GM21737 (cell line): ENCODE measurements at regions not wholly inside any gene's neighbourhood (a gene's known extent, or its start where the extent isn't known, plus 50 kb on each side); places are given as distances from the start of the nearest gene placed in this dataset.
"Not testable (repeated sequence)": the region's sequence is repeated elsewhere in the genome, so short reads cannot be mapped to it uniquely, and the experiment has no call there.

Experiments
- ATAC-seq: cut with Tn5 transposase; IDR thresholded peaks from one replicate; pipeline ENCODE4 v1.9.1; 2021; ENCODE audit warnings: mild to moderate bottlenecking, moderate library complexity; ENCODE audit not compliant: unreplicated experiment

DNA sequence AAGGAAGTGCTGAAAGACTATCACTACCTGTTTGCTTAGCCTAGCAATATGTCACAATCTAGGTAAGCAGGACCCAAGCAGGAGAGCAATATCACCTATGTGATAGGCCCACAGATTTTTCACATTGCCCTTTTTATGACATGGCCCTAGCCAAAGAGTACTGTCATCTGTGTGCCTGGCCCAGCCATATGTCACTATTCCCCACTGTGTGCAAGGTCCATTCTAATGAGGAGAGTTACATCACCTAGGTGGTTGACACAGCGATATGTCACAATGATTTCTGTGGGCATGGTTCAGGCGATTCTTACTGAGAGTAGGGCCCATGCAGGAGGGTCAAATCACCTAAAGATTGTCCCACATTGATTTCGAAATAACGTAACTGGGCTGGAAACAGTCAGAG lies 967.7 kb upstream of the AMELY start:
- ATAC-seq: no peak

DNA sequence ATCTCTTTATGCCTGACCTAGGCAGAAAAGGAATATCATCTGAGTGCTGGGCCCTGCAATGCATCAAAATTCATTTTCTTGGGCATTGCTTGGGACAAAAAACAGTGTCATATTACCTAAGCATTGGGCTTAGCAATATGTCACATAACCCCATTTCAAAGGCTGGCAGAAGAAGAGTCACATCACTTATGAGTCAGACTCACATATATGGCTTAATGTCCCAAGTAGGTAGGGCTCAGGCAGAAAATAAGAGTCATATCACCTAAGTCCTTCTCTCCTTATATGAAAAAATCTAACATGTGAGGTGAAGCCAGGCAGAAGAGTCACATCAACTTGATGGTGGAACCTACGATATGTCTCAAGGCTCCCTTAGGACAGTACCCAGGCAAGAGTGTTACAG lies 967.2 kb upstream of the AMELY start:
- ATAC-seq: no peak

DNA sequence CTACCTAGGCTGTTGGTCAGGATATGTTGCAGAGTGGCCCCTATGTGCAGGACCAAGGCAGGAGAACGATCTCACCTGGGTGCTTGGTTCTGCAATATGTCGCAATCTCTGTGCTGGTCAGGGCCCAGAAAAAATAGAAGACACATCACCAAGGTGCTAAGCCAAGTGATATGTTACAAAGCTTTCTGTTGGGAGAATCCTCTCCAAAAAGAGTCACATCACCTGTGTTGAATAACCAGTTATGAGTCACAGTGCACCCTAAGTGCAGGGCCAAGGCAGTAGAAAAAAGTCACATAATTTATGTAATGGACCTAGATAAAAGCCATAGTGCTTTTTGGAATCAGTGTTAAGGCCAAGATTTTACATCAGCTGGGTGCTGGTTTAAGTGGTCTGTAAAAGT lies 965.9 kb upstream of the AMELY start:
- ATAC-seq: no peak

DNA sequence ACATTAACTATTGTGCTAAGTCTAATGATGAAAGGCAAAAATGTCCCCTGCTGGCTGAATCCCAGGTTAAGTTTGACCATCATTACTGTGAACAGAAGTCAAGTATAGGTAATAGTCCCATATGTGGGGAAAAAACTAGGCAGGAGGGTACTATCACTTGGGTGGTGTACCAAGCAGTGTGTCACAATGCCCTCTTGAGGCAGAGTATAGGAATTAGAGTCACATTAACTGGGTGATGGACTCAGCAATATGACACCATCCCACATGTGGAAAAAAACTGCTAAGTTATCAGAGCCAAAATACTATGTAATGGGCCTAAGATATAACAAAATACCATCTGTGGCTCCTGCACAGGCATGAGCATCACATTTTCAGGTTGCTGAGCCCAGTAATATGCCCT lies 962.5 kb upstream of the AMELY start:
- ATAC-seq: no peak

DNA sequence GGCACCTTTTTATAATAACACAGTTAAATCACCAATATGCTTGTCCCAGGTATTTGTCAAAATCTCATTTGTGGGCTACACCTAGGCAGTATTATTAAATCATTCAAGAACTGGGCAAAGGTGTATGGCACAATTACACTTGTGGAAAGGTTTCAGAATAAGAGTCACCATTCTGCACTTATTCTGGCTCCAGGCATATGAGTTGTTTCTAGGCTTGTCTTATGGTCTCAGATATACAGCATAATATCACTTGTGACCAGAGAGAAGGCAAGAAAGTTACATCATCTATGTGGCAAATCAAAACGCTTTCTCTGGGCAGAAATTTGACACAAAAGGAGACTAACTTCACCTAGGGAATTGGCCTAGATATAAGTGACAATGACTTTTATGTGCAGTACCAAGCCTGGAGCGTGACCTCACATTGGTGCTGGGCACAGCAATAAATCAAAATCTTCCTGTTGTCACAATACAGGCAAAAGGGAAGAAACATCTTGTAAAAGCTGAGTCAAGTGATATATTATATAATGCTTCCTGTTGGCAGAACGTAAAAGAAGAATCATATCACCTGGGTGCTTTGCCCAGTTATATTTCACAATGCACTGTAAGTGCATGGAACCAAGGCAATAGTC lies 959.9 kb upstream of the AMELY start:
- ATAC-seq: no peak

DNA sequence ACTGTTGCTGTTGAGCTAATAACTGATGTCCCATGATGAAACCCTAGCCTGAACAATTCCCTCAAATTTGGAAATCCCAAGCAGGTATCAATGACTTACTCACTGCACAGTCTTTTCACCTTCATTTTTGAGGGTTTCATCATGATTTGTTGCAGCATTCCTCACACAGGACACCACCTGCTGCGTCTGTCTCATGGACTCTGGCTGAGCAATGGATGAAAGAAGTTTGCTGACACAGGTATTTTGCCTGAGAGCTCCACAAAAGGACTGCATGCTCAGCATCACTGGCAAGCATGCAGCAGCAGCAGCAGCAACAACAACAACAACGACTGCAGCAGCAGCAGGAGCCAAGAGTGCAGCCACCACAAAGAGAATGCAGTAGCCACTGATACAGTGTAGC lies 955.4 kb upstream of the AMELY start:
- no peak for ATAC-seq

DNA sequence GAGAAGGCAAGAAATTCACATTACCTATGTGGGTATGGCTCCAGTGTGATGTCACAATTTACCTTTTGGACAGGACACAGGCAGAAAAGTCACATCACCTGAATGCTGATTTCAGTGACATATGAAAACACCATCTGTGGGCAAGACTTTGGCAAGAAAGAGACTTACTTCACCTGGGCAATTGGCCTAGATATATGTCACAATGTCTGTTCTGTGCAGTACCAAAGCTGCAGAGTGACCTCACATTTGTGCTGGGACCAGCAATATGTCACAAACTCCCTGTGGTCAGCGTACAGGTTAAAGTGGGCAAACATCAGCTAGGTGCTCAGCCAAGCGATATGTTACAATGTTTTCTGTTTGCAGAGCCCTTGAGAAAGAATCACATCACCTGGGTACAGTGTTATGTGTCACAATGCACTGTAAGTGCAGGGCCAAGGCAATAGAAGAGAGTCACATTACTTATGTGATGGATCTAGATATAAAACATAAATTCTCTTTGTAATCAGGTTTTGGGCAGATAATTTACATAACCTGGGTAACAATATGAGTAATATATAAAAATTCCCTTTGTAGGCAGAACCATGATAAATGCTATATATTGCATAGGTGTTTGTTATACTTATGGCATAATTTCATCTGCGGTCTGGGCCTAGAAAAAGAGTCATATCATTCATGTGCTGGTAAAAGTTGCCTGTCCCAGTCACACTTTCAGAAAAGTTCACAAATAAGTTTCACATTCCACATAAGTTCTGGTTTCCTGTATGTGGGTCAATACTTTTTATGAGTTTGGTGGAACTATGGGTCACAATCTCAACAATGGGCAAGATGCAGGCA lies 949.4 kb upstream of the AMELY start:
- ATAC-seq: no peak

DNA sequence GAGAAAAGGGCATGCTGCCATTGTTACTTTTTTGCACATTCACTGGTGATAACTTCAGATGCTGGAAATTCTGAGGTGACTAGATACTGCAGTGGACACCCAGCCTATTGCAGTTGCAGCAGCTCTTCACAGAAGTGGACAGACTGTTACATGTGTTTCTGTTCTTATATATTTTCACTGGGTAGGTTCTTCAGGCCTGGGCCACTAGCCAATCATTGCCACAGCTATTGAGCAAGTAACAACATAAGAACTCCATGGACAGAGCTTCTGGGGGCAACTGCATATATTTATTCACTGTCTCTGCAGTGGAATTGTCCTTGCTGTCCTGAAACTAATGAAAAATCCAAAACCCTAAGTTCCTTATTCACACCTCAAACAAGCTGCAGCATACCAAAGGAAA lies 938.6 kb upstream of the AMELY start:
- no peak for ATAC-seq

DNA sequence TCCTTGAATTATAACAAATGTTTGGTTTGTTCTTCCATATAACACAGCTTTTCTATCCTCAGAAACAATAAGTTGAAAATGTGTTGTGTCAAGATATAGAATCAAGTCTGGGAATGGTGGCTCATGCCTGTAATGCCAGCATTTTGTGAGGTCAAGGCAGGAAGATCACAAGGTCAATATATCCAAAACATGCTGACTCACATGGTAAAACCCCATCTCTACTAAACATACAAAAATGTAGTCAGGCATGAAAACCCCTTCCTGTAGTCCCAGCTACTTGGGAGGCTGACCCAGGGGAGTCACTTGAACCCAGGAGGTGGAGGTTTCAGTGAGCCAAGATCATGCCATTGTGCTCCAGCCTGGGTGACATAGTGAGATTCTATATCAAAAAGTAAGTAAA lies 934.2 kb upstream of the AMELY start:
- ATAC-seq: no peak

DNA sequence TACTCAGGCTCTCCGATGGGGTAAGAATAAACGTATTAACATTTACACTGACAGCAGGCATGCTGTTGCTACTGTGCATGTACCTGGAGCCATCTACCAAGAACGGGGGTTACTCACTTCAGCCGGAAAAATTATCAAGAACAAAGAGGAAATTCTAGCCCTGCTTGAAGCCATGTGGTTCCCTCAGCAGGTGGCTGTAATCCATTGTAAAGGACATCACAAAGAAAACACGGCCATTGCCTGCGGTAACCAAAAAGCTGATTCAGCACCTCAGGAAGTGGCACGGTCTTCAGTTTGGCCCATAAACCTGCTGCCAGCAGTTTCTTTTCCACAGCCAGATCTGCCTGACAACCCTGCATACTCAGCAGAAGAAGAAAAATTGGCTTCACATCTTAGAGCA lies 925.5 kb upstream of the AMELY start:
- no peak for ATAC-seq

DNA sequence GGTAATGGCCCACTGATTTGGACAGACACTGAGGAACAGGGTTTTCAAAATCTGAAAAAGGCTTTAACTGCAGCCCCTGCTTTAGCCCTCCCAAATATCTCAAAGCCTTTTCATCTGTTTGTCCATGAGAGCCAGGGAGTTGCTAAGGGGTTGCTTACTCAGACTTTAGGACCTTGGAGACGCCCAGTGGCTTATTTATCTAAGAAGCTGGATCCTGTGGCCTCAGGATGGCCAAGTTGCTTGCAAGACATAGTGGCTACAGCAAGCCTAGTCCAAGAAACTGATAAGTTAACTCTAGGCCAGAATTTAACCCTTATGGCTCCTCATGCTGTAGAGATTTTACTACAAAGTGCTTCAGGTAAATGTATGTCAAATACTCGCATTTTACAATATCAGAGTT lies 924.8 kb upstream of the AMELY start:
- ATAC-seq: no peak

DNA sequence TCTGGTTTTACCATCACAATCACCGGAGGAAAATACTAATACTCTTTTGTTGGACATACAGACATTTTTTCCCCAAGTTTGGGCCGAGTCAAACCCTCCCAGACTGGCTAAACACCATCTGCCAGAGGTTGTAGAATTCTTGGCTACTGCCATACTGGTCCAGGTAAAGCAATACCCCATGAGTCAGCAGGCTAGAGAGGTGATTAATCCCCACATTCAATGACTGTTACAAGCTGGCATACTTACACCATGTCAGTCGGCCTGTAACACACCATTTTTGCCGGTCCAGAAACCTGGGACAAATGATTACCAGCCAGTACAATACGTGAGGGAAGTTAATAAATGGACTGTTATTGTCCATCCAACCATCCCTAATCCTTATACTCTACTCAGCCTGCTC lies 923.9 kb upstream of the AMELY start:
- no peak for ATAC-seq

DNA sequence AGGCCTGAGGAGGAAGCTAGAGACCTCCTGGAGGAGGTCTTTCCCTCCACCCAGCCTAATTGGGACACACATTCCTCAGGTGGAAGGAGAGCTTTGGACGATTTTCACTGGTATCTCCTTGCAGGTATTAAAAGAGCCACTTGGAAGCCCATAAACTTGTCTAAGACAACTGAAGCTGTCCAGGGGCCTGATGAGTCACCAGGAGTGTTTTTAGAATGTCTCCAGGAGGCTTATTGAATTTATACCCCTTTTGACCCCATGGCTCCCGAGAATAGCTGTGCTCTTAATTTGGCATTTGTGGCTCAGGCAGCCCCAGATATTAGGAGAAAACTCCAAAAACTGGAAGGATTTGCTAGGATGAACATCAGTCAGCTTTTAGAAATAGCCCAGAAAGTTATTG lies 922.7 kb upstream of the AMELY start:
- ATAC-seq: no peak

DNA sequence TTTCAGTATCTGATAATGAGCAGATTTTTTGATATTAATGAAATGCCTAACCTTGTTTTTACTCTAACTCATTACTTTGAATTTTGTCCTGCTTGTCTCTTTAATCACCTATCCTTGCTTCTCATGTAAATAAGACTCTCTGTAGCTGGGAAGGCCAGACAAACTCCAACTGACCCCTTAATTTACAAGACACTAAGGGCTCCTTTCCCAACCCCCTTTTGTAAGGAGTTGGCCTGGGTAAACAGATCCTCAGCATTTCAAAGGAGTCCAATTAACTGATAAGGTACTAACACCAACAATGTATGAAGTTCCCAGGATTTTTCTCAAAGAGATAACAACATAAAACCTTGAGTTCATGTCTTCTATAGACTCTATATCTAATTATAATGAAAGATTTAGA lies 919.3 kb upstream of the AMELY start:
- not testable (repeated sequence) for ATAC-seq

DNA sequence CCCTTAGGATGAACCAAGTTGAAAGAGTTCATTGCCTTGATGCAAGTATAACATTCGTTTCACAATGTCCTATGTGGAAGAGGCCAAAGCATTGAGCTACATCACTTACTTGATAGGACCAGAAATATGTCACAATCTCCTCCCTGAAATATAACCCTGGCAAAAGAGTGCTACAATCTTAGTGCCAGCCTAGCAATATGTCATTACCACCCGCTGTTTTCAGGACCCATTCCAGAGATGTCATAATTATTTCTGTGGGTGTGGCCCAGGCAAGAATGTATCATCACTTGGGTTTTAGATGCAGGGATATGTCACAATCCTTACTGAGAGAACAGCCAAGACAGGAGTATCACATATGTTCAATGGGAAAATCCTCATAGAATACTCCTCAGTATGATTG lies 915.0 kb upstream of the AMELY start:
- no peak for ATAC-seq

DNA sequence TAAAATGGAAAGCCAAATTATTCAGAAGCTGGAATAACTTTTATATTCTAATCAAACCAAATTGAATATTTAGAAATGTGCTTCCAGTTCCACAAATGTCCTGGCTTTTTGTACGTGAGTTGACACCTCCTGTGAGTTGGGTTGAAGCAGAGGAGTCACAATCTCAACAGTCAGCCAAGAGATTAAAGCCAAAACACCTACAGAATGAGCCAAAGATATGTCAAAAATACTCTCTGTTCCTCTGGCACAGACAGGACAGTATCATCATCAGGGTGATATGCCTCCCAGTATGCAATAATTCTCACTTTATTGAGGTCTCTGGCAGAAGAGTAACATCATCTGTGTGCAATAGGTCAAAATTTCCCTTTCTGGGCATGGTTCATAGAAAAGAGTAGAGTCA lies 914.3 kb upstream of the AMELY start:
- ATAC-seq: no peak

DNA sequence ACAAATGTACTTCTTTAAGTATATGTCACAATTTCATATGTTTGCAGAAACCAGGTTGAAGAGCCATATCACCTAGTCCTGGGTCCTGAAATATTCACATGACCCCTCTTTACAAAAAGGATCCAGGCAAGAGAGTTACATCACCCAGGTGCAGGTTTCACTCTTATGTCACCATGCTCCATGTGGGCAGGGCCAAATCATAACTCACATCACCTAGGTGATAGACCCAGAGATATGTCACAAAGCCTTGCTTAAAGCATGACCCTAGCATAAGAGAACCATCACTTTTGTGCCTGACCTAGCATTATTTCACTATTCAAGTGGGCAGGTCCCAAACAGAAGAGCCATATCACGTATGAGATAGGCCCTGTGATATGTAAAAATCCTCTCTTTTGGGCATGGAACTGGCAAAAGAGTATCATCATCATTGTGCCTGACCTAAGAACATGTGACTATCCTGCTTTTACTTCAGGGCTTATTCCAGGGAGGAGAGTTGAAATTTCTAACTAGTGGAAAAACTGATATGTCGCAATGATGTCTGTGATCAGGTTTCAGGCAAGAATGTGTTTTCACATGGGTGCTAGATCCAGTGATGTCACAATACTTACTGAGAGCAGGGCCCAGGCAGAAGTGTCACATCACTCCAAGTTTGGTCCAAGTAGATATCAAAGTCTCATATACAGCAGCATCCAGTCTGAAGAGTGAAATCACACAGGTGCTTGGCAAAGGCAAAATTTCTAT lies 909.9 kb upstream of the AMELY start:
- ATAC-seq: no peak

DNA sequence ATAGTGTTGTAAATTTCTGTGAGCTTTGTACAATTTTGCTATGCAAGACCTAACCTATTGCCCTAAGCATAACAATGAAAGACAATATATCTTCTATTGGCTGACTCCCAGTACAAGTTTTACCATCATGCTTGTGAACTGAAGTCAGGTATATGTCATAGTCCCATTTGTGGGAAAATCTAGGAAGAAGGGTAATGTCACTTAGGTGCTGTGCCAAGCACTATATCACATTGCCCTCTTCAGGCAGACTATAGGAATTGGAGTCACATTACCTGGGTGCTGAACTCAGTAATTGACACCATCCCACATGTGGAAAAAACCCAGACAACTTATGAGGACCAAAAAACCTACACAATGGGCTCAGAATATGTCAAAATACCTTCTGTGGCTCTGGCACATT lies 907.4 kb upstream of the AMELY start:
- ATAC-seq: no peak

DNA sequence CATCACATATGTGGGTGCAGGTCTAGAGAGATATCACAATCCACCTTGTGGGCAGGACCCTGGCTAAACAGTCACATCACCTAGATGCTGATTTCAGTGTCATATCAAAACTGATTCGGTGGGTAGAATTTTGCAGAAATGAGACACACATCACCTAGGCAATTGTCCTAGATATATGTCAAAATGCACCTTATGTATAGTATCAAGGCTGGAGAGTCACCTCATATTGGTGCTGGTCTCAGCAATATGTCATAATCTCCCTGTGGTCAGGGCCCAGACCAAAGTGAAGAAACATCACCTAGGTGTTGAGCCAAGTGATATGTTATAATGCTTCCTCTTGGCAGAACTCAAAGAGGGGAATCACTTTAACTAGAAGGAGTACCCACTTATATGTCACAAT lies 905.0 kb upstream of the AMELY start:
- no peak for ATAC-seq

DNA sequence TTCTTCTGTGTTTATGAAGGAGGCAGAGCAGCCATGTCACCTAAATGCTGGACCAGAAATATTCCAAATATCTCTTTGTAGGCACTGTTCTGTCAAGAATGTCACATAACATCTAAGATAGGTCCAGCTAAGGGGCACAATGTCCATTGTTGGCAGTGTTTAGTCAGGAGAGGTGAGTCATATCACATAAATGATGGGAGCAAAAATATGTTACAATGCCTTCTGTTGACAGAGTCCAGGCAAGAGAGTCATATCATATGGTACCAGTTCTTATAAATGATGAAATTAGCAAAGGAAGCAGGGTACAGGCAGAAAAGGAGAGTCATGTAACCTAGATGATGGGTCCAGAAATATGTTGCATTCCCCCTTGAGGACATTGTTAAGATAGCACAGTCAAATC lies 904.4 kb upstream of the AMELY start:
- no peak for ATAC-seq

DNA sequence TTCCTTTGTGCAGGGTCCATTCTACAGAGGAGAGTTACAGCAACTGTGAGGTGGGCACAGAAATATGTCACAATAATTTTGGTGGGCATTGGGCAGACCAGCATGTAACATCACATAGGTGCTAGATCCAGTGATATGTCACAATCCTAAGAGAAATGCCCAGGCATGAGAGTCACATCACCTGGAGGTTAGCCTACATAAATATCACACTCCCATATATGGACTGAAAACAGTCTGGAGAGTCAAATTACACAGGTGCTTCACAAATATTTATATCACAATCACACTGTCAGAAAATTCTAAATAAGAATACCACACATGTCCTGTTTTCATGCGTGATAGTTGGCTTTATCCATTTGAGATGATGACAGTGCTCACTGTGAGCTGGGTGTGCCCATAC lies 903.7 kb upstream of the AMELY start:
- ATAC-seq: no peak

DNA sequence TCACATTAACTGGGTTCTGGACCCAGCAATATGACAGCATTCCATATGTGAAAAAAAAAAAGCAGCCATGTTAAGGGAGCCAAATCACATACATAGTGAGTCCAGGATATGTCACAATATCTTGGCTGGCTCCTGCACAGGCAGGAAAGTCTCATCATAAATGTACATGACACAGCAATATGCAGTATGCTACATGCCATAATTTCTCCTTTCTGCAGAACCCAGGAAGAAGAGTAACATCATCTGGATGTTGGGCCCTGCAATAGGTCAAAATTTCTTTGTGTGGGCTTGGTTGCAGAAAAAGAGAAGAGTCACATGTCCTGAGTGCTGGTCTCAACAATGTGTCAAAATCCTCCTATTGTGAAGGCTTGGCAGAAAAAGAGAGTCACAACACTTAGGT lies 902.8 kb upstream of the AMELY start:
- no peak for ATAC-seq
